GM23248 (cell line): ENCODE measurements at regions not wholly inside any gene's neighbourhood (a gene's known extent, or its start where the extent isn't known, plus 50 kb on each side); places are given as distances from the start of the nearest gene placed in this dataset.
A peak's percentile ranks its signal among the peaks of the same experiment; 100 is the strongest.

Experiments
- DNase-seq: peaks from one replicate; pipeline ENCODE4 v3.0.0-alpha.2; 2015
- H2AFZ ChIP-seq: fragments of 200-600 bp; sonication (generic); 2 replicates; pipeline ENCODE4 v1.6.1; 2016; ENCODE audit warnings: antibody characterized with exemption
- H3F3A ChIP-seq: fragments of 200-600 bp; sonication (generic); 2 replicates; pipeline ENCODE4 v1.6.1; 2016; ENCODE audit warnings: mild to moderate bottlenecking, antibody characterized with exemption, mixed run types; ENCODE audit not compliant: insufficient read depth
- H3K27ac ChIP-seq: fragments of 200-600 bp; sonication (generic); 2 replicates; pipeline ENCODE4 v1.5.1; 2016; ENCODE audit warnings: mild to moderate bottlenecking
- H3K27me3 ChIP-seq: fragments of 200-600 bp; sonication (generic); replicated peaks from 2 replicates; pipeline ENCODE4 v1.6.1; 2016; ENCODE audit warnings: mild to moderate bottlenecking; ENCODE audit not compliant: insufficient read depth
- H3K36me3 ChIP-seq: fragments of 200-600 bp; sonication (generic); 2 replicates; pipeline ENCODE4 v1.6.1; 2016; ENCODE audit warnings: low read depth, mild to moderate bottlenecking
- H3K4me1 ChIP-seq: fragments of 200-600 bp; sonication (generic); 2 replicates; pipeline ENCODE4 v1.6.1; 2016; ENCODE audit warnings: mild to moderate bottlenecking; ENCODE audit not compliant: insufficient read depth
- H3K4me2 ChIP-seq: fragments of 200-600 bp; sonication (generic); one replicate; pipeline ENCODE4 v1.6.1; 2016; ENCODE audit warnings: mild to moderate bottlenecking; ENCODE audit not compliant: unreplicated experiment
- H3K4me3 ChIP-seq: fragments of 200-600 bp; sonication (generic); 2 replicates; pipeline ENCODE4 v1.5.1; 2016; ENCODE audit warnings: mild to moderate bottlenecking
- H3K79me2 ChIP-seq: fragments of 200-600 bp; sonication (generic); 2 replicates; pipeline ENCODE4 v1.6.1; 2016; ENCODE audit warnings: mild to moderate bottlenecking; ENCODE audit not compliant: insufficient read depth
- H3K9ac ChIP-seq: fragments of 200-600 bp; sonication (generic); 2 replicates; pipeline ENCODE4 v1.6.1; 2016; ENCODE audit warnings: mild to moderate bottlenecking
- H3K9me2 ChIP-seq: fragments of 200-600 bp; sonication (generic); 2 replicates; pipeline ENCODE4 v1.6.1; 2016; ENCODE audit warnings: mixed run types, mild to moderate bottlenecking, moderate library complexity; ENCODE audit not compliant: insufficient read depth
- H3K9me3 ChIP-seq: fragments of 200-600 bp; sonication (generic); one replicate; pipeline ENCODE4 v1.6.1; 2017; ENCODE audit warnings: low read depth
- H4K20me1 ChIP-seq: fragments of 200-600 bp; sonication (generic); 2 replicates; pipeline ENCODE4 v1.6.0; 2016; ENCODE audit not compliant: insufficient read depth
- EZH2 ChIP-seq: fragments of 200-600 bp; sonication (generic); IDR thresholded peaks from 2 replicates; pipeline ENCODE4 v1.6.1; 2018; ENCODE audit warnings: antibody characterized with exemption, mild to moderate bottlenecking; ENCODE audit not compliant: insufficient read depth, poor library complexity, severe bottlenecking
- EZH2phosphoT487 ChIP-seq: fragments of 200-600 bp; sonication (generic); IDR thresholded peaks from 2 replicates; pipeline ENCODE4 v1.6.1; 2018; ENCODE audit warnings: antibody characterized with exemption, moderate library complexity, mild to moderate bottlenecking, low read depth; ENCODE audit not compliant: insufficient read depth
- whole genome bisulfite sequencing, 2 experiments: methylation state at CpG; one replicate each; pipeline ENCODE4 v1.1.6; 2015 to 2017; ENCODE audit warnings: low lambda C conversion rate in 2 of 2, low coverage in 1 of 2; ENCODE audit errors: missing lambda C conversion rate in 2 of 2; 5-methylcytosine and 5-hydroxymethylcytosine counted together
- in situ Hi-C: fragments of 300-500 bp; cut with MboI; formaldehyde crosslinking; loops from 2 replicates; pipeline ENCODE4 v1.15.0; 2020

DNA sequence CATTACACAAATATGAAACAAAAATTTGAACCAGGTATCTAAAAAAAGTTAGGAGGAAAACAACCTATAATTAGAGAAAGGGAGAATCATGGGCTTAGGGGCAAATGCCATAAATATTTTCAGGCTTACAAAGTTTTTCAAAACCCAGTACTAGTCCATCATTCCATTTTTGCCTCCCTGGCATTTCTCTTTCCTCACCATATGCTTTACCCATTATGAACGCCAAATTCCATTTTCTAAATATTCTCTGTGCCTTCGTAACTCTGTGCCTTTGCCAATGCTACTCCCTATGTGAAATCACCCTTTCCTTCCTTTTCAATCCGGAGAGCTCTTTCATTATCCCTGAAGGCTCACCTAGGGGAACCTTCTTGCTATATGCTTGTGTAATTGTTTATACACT lies 434.1 kb downstream of the ZSWIM6 start:
- H3K79me2 ChIP-seq = no peaks in the 10 kb centered on the region
- H3K4me2 ChIP-seq = no peak overlapping the region
- peaks cover 10% of the 10 kb centered on the region; the same call in 1 of the 2 replicates for H3K27me3 ChIP-seq
- H3K4me1 ChIP-seq = no peaks in the 10 kb centered on the region
- in situ Hi-C loops = no loop called here
- no peaks in the 10 kb centered on the region for H3K9me3 ChIP-seq
- DNase-seq = no peak
- no peaks in the 10 kb centered on the region for H4K20me1 ChIP-seq
- no peak for TF ChIP-seq EZH2phosphoT487
- TF ChIP-seq EZH2 = no peak
- 25 to 29% methylated on average over 3 of the region's 3 CpGs for WGBS, 2 experiments
- H2AFZ ChIP-seq = no peak overlapping the region
- no peak overlapping the region for H3K9ac ChIP-seq
- no peak overlapping the region for H3K27ac ChIP-seq
- H3K9me2 ChIP-seq = no peaks in the 10 kb centered on the region
- H3F3A ChIP-seq = no peaks in the 10 kb centered on the region
- no peaks in the 10 kb centered on the region for H3K36me3 ChIP-seq
- H3K4me3 ChIP-seq = no peak overlapping the region

DNA sequence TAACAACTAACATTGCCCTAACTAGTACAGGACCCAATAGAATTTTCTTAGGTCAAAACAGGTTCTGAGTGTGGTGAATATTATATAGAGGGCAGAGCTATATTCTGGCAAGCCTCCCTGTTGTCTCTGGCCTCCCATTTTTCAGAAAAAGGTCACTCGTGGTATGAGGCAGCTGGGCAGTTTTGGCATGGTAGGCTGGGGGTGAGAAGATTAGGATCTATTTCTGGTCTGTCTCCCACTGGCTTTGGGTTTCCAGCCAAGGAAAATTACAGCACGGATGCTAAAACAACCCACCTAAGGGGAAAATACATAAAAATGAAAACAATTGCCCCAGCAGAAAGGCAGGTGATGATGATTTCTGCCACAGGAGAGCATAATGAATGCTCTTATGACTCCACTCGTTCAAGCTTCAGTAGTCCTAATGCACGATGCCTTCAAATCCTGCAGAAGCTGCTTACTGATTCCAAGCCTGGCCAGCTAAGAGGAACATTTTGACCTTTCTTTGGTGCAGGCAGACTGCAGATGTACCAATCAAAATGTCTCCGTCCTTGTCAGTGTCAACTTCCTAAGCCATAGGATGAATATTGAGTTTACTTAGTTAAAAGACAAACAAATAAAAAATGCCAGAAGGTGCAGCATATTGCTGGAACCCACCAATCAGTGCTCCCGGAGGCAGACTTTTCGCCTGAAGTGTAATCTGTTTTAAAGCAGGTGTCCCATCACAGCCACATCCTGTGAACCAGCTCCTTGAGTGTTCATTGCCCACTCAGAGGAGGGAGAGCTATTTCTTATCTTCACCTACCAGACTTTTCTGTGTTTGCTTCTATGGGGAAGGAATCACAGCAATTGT lies 435.4 kb downstream of the ZSWIM6 start:
- Histone ChIP-seq H3K9me3 (no peaks in the 10 kb centered on the region), H3K27ac (no peak overlapping the region), H4K20me1 (no peaks in the 10 kb centered on the region), H3K27me3 (peaks cover 10% of the 10 kb centered on the region; the same call in 1 of the 2 replicates), H3K4me1 (no peaks in the 10 kb centered on the region), H3K4me2 (no peak overlapping the region), H3K9ac (no peak overlapping the region), H3K9me2 (no peaks in the 10 kb centered on the region), H3K36me3 (no peaks in the 10 kb centered on the region), H3K4me3 (no peak overlapping the region), H2AFZ (no peak overlapping the region), H3K79me2 (no peaks in the 10 kb centered on the region), H3F3A (no peaks in the 10 kb centered on the region)
- 17 to 20% methylated on average over 7 of the region's 7 CpGs for WGBS, 2 experiments
- no peak for TF ChIP-seq EZH2phosphoT487
- no peak for TF ChIP-seq EZH2
- in situ Hi-C loops = no loop called here
- DNase-seq = no peak

DNA sequence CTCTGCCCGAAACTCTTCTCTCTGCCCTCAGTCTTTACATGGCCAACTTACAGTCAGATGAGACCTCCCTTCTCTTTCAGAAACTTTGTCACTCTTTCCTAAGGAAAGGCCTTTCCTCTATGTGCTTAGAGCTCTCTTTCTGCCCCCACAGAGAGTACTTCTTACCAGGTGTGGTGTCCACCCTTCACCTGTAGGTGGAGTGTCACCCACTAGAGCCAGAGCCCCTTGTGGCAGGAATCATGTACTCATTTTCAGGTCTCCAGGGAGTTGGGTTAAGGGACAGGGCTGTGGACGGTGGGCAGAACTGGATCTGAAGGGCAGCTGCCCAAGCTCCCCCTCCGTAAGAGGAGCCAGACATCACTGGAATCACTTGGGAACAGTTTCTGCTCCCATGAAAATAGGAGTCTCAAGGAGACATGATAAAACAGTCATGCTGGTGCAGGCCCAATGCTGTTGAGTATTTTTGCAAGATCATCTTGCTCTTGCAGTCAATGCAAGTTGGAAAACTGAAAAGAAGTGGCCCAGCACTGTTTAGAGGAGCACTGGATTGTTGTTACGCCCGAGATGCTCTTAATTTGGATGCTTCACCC lies 436.7 kb downstream of the ZSWIM6 start:
- WGBS, 2 experiments = 31 to 41% methylated on average over 5 of the region's 5 CpGs

DNA sequence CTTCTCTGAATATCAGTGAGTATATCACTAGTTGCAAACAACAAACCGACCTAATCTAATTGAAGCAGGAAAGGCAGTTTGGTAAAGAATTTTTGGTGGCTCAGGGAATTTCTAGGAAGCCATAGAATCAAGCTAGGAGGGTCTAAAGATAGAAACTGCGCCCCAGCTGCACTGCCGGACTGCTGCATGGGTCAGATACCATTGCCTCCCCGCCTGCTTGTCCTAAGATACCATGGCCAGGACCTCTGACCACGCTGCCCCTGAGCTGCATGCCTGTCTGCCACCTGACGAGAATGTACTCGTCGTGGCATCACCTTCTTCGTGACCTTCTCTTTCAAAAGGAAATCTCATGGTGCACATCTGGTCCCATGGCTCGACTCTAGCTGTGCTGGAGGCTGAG lies 439.0 kb downstream of the ZSWIM6 start:
- in situ Hi-C loops = no loop called here
- Histone ChIP-seq H3K79me2 (no peaks in the 10 kb centered on the region), H3K27me3 (peaks cover 12% of the 10 kb centered on the region; the same call in 1 of the 2 replicates), H3K4me3 (no peak overlapping the region), H2AFZ (no peak overlapping the region), H3K36me3 (no peaks in the 10 kb centered on the region), H3K9me3 (no peaks in the 10 kb centered on the region), H4K20me1 (no peaks in the 10 kb centered on the region), H3K27ac (no peak overlapping the region), H3K9ac (no peak overlapping the region), H3K4me1 (no peaks in the 10 kb centered on the region), H3K9me2 (no peaks in the 10 kb centered on the region), H3K4me2 (no peak overlapping the region), H3F3A (no peaks in the 10 kb centered on the region)
- DNase-seq = no peak
- WGBS, 2 experiments = 31 to 32% methylated on average over 10 of the region's 10 CpGs
- TF ChIP-seq EZH2phosphoT487 (no peak), EZH2 (no peak)

More for the DNA sequence above, 436.7 kb downstream of the ZSWIM6 start:
- Histone ChIP-seq H2AFZ (no peak overlapping the region), H3K27me3 (peaks cover 10% of the 10 kb centered on the region; the same call in 1 of the 2 replicates), H3K9ac (no peak overlapping the region), H3K4me3 (no peak overlapping the region), H3K9me2 (no peaks in the 10 kb centered on the region), H4K20me1 (no peaks in the 10 kb centered on the region), H3K9me3 (no peaks in the 10 kb centered on the region), H3F3A (no peaks in the 10 kb centered on the region), H3K36me3 (no peaks in the 10 kb centered on the region), H3K79me2 (no peaks in the 10 kb centered on the region), H3K27ac (no peak overlapping the region), H3K4me1 (no peaks in the 10 kb centered on the region), H3K4me2 (no peak overlapping the region)
- in situ Hi-C loops = no loop called here
- DNase-seq = peak; percentile 38
- no peak for TF ChIP-seq EZH2phosphoT487
- no peak for TF ChIP-seq EZH2
